ENCODE measurements at regions not wholly inside any gene's neighbourhood (a gene's known extent, or its start where the extent isn't known, plus 50 kb on each side); places are given as distances from the start of the nearest gene placed in this dataset.
"Not testable (repeated sequence)": the region's sequence is repeated elsewhere in the genome, so short reads cannot be mapped to it uniquely, and the experiment has no call there.

GRCh38 chr3:74376323-74376722, 238.1 kb downstream of the CNTN3 start:
- not testable (repeated sequence) for TF ChIP-seq EP300 (IDR thresholded peaks at IDR 0.05); CBX2 (IDR thresholded peaks at IDR 0.05; ENCODE audit: borderline replicate concordance, low read depth); REST (IDR thresholded peaks at IDR 0.05); CEBPB (IDR thresholded peaks at IDR 0.05); POLR2A (IDR thresholded peaks at IDR 0.05; ENCODE audit: low read length); CTCF (IDR thresholded peaks at IDR 0.05); MAX (IDR thresholded peaks at IDR 0.05); NR3C1 (IDR thresholded peaks at IDR 0.05); RFX5 (IDR thresholded peaks at IDR 0.05)
